IMR-90 (cell line): ENCODE measurements at regions not wholly inside any gene's neighbourhood (a gene's known extent, or its start where the extent isn't known, plus 50 kb on each side); places are given as distances from the start of the nearest gene placed in this dataset.

Experiments used
- ATAC-seq: fragments of 200-7000 bp; cut with Tn5 transposase; 2 replicates; pipeline ENCODE4 v1.9.1; 2020; ENCODE audit warnings: low read depth, mild to moderate bottlenecking, moderate library complexity
- BruUV-seq: library from RNA; stranded (reverse); fragments of 400-500 nt; replicated peaks from 2 replicates; lab custom pipeline; 2021; lab: Mats Ljungman, UMichigan
- CTCF ChIA-PET: fragments of 300-600 bp; formaldehyde crosslinking; extraction: SDS; loops from one replicate; lab custom pipeline; 2021; ENCODE audit warnings: antibody characterized with exemption; lab: Yijun Ruan, JAX
- POLR2A ChIA-PET: fragments of 300-600 bp; sonication (Branson Sonifier 250); formaldehyde crosslinking; loops from one replicate; lab custom pipeline; 2022; ENCODE audit warnings: antibody characterized with exemption; ENCODE audit not compliant: unreplicated experiment; lab: Charles Lee
- DNase-seq: peaks from one replicate; pipeline ENCODE4 v3.0.0; 2013
- H2AFZ ChIP-seq: replicated peaks from 2 replicates; pipeline ENCODE3; 2013; ENCODE audit warnings: low read length, mild to moderate bottlenecking; ENCODE audit not compliant: poor library complexity
- H2AK5ac ChIP-seq: 2 replicates; pipeline ENCODE4 v1.6.1; 2013; ENCODE audit warnings: low read depth, low read length, inconsistent platforms
- H2AK9ac ChIP-seq: replicated peaks from 2 replicates; pipeline ENCODE3; 2013; ENCODE audit warnings: mild to moderate bottlenecking, low read depth, low read length, moderate library complexity; ENCODE audit not compliant: poor library complexity
- H2BK120ac ChIP-seq: 2 replicates; pipeline ENCODE4 v1.6.1; 2013; ENCODE audit warnings: low read depth, low read length, inconsistent platforms
- H2BK15ac ChIP-seq: 3 replicates; pipeline ENCODE4 v1.6.1; 2013; ENCODE audit warnings: low read depth, low read length, inconsistent platforms
- H2BK20ac ChIP-seq: 2 replicates; pipeline ENCODE4 v1.6.1; 2013; ENCODE audit warnings: low read depth, mild to moderate bottlenecking, inconsistent platforms, low read length, moderate library complexity
- H2BK5ac ChIP-seq: 2 replicates; pipeline ENCODE4 v1.6.1; 2013; ENCODE audit warnings: mild to moderate bottlenecking, low read depth, low read length, inconsistent platforms; ENCODE audit not compliant: poor library complexity, severe bottlenecking
- H3K14ac ChIP-seq: replicated peaks from 2 replicates; pipeline ENCODE4 v1.6.1; 2013; ENCODE audit warnings: low read depth, low read length, inconsistent platforms
- H3K18ac ChIP-seq: 2 replicates; pipeline ENCODE4 v1.6.1; 2013; ENCODE audit warnings: low read depth, low read length, control low read depth
- H3K23ac ChIP-seq: 2 replicates; pipeline ENCODE4 v1.6.1; 2013; ENCODE audit warnings: low read depth, low read length, inconsistent platforms
- H3K27ac ChIP-seq: 2 replicates; pipeline ENCODE4 v1.5.1; 2013; ENCODE audit warnings: mild to moderate bottlenecking, control low read depth, low read length; ENCODE audit not compliant: insufficient read depth
- H3K27me3 ChIP-seq: 2 replicates; pipeline ENCODE4 v1.6.1; 2013; ENCODE audit warnings: low read length; ENCODE audit not compliant: control insufficient read depth, insufficient read depth
- H3K36me3 ChIP-seq: 2 replicates; pipeline ENCODE4 v1.6.1; 2013; ENCODE audit warnings: low read length, mixed read lengths; ENCODE audit not compliant: control insufficient read depth, insufficient read depth
- H3K4ac ChIP-seq: 2 replicates; pipeline ENCODE4 v1.6.1; 2013; ENCODE audit warnings: low read depth, low read length, inconsistent platforms
- H3K4me1 ChIP-seq: 2 replicates; pipeline ENCODE4 v1.6.1; 2013; ENCODE audit warnings: low read length, mixed read lengths; ENCODE audit not compliant: control insufficient read depth, insufficient read depth
- H3K4me2 ChIP-seq: 2 replicates; pipeline ENCODE4 v1.6.1; 2013; ENCODE audit warnings: low read depth, mild to moderate bottlenecking, control low read depth, low read length, moderate library complexity
- H3K4me3 ChIP-seq: 2 replicates; pipeline ENCODE4 v1.5.1; 2013; ENCODE audit warnings: low read depth, mild to moderate bottlenecking, control low read depth, low read length, moderate library complexity; ENCODE audit not compliant: insufficient read depth
- H3K56ac ChIP-seq: 2 replicates; pipeline ENCODE4 v1.6.1; 2013; ENCODE audit warnings: low read length, inconsistent platforms; ENCODE audit not compliant: insufficient read depth; ENCODE audit errors: extremely low read depth
- H3K79me1 ChIP-seq, 2 experiments: 2 replicates each; pipeline ENCODE4 v1.6.1; 2013; ENCODE audit warnings: low read length in 2 of 2, inconsistent platforms in 1 of 2, low read depth in 1 of 2
- H3K9ac ChIP-seq: 2 replicates; pipeline ENCODE4 v1.6.1; 2013; ENCODE audit warnings: low read depth, low read length, control low read depth
- H3K9me1 ChIP-seq: 2 replicates; pipeline ENCODE4 v1.6.1; 2013; ENCODE audit warnings: low read length, inconsistent platforms; ENCODE audit not compliant: insufficient read depth
- H3K9me3 ChIP-seq: 2 replicates; pipeline ENCODE4 v1.6.1; 2013; ENCODE audit warnings: low read length; ENCODE audit not compliant: control insufficient read depth, insufficient read depth
- H4K20me1 ChIP-seq: 2 replicates; pipeline ENCODE4 v1.6.1; 2013; ENCODE audit warnings: low read length, inconsistent platforms; ENCODE audit not compliant: insufficient read depth
- H4K5ac ChIP-seq: 2 replicates; pipeline ENCODE4 v1.6.1; 2013; ENCODE audit warnings: mild to moderate bottlenecking, low read depth, low read length, control low read depth
- H4K8ac ChIP-seq, 2 experiments: 2 replicates each; pipeline ENCODE4 v1.6.1; 2013; ENCODE audit warnings: low read depth in 2 of 2, low read length in 2 of 2, control low read depth in 1 of 2, inconsistent platforms in 1 of 2
- H4K91ac ChIP-seq: 2 replicates; pipeline ENCODE4 v1.6.1; 2013; ENCODE audit warnings: low read depth, low read length, inconsistent platforms; ENCODE audit not compliant: insufficient read depth
- BHLHE40 ChIP-seq: fragments of 150-350 bp; IDR thresholded peaks from 2 replicates; pipeline ENCODE4 v1.6.1; 2016; ENCODE audit warnings: mild to moderate bottlenecking, low read depth, low read length
- CEBPB ChIP-seq: IDR thresholded peaks from 2 replicates; pipeline ENCODE4 v1.6.1; 2012; ENCODE audit warnings: low read depth, low read length, improper control_type of control experiment
- CHD1 ChIP-seq: IDR thresholded peaks from 2 replicates; pipeline ENCODE4 v1.6.1; 2012; ENCODE audit warnings: low read depth, low read length, improper control_type of control experiment
- CTCF ChIP-seq: conservative IDR thresholded peaks from 2 replicates; pipeline ENCODE4 v1.5.1; 2012; ENCODE audit warnings: mild to moderate bottlenecking, low read depth, low read length, improper control_type of control experiment
- ELK1 ChIP-seq: fragments of 150-350 bp; IDR thresholded peaks from 2 replicates; pipeline ENCODE4 v1.6.1; 2016; ENCODE audit warnings: low read depth, mild to moderate bottlenecking, low read length, moderate library complexity, borderline replicate concordance
- FOS ChIP-seq: fragments of 150-350 bp; IDR thresholded peaks from 2 replicates; pipeline ENCODE4 v1.6.1; 2016; ENCODE audit warnings: low read depth, low read length
- MAZ ChIP-seq: IDR thresholded peaks from 2 replicates; pipeline ENCODE4 v1.6.1; 2012; ENCODE audit warnings: low read depth, mild to moderate bottlenecking, low read length, improper control_type of control experiment, moderate library complexity, borderline replicate concordance
- MXI1 ChIP-seq: IDR thresholded peaks from 2 replicates; pipeline ENCODE4 v1.6.1; 2012; ENCODE audit warnings: low read depth, mild to moderate bottlenecking, low read length, moderate library complexity, borderline replicate concordance
- NFE2L2 ChIP-seq: fragments of 150-350 bp; IDR thresholded peaks from 2 replicates; pipeline ENCODE4 v1.6.1; 2016; ENCODE audit warnings: low read depth, mild to moderate bottlenecking, low read length
- POLR2A ChIP-seq: IDR thresholded peaks from 2 replicates; pipeline ENCODE4 v1.6.1; 2012; ENCODE audit warnings: mild to moderate bottlenecking, low read depth, low read length
- RAD21 ChIP-seq: IDR thresholded peaks from 2 replicates; pipeline ENCODE4 v1.6.1; 2012; ENCODE audit warnings: low read length, improper control_type of control experiment
- RFX5 ChIP-seq: IDR thresholded peaks from 2 replicates; pipeline ENCODE4 v1.8.0; 2012; ENCODE audit warnings: low read depth, mild to moderate bottlenecking, low read length, moderate library complexity
- SMC3 ChIP-seq: fragments of 150-350 bp; IDR thresholded peaks from 2 replicates; pipeline ENCODE4 v1.6.1; 2016; ENCODE audit warnings: low read depth, mild to moderate bottlenecking, antibody characterized with exemption, low read length, moderate library complexity
- USF2 ChIP-seq: fragments of 150-350 bp; IDR thresholded peaks from 2 replicates; pipeline ENCODE4 v1.6.1; 2017; ENCODE audit warnings: mild to moderate bottlenecking, antibody characterized with exemption, low read length, low read depth
- WGBS, 2 experiments: methylation state at CpG; one replicate each; pipeline versions ENCODE4 v1.1.5 to v1.1.7; 2013; ENCODE audit warnings: missing lambda C conversion rate in 2 of 2; ENCODE audit not compliant: insufficient read length in 1 of 2; ENCODE audit errors: extremely low coverage in 2 of 2; 5-methylcytosine and 5-hydroxymethylcytosine counted together
- dilution Hi-C: fragments of 300-500 bp; cut with HindIII; formaldehyde crosslinking; loops from one replicate; pipeline ENCODE4 v1.14.3; 2018; ENCODE audit warnings: low sequenced_read_pairs; ENCODE audit not compliant: unreplicated experiment
- in situ Hi-C: fragments of 300-500 bp; cut with MboI; formaldehyde crosslinking; loops from 3 replicates; pipeline ENCODE4 v1.14.3; 2019; ENCODE audit warnings: low sequenced_read_pairs, inconsistent platforms, mixed read lengths
- intact Hi-C: fragments of 100-400 bp; cut with micrococcal nuclease; formaldehyde crosslinking; loops from 2 replicates; pipeline ENCODE4 v1.10.0; 2022

GRCh38 chr10:21019436-21019835 lies 122.3 kb upstream of the NEBL start:
- Histone ChIP-seq H3K36me3 (no peaks in the 10 kb centered on the region), H3K4me3 (no peak overlapping the region), H3K79me1 (no peaks in the 10 kb centered on the region), H3K4me2 (no peak overlapping the region), H3K4me1 (no peaks in the 10 kb centered on the region), H2BK15ac (no peak overlapping the region), H2AFZ (no peak overlapping the region), H3K9me3 (peaks cover 7% of the 10 kb centered on the region), H2BK5ac (no peak overlapping the region), H3K4ac (no peak overlapping the region), H3K23ac (no peak overlapping the region), H2BK120ac (no peak overlapping the region), H3K27me3 (no peaks in the 10 kb centered on the region), H2AK9ac (no peak overlapping the region), H4K5ac (no peak overlapping the region), H4K8ac (no peak overlapping the region), H4K91ac (no peak overlapping the region), H4K20me1 (no peaks in the 10 kb centered on the region), H3K56ac (no peak overlapping the region), H3K9ac (no peak overlapping the region), H3K18ac (no peak overlapping the region), H2BK20ac (no peak overlapping the region), H3K27ac (no peak overlapping the region), H3K9me1 (no peaks in the 10 kb centered on the region), H2AK5ac (no peak overlapping the region), H3K14ac (no peak overlapping the region)
- dilution Hi-C loops (no loop called here), in situ Hi-C loops (no loop called here), intact Hi-C loops (no loop called here)
- ChIA-PET POLR2A (interaction anchor here (0.6 kb wide), 1 partner anchor 108 kb away, joined by 4 read pairs; no protein-coding TSS in a partner anchor), CTCF (no interaction called here)
- ATAC-seq (no peak), DNase-seq (no peak)
- WGBS, 2 experiments, result 80% methylated on average over 1 of the region's 6 CpGs; no CpG with 5 or more reads in 1 of the 2 experiments
- no peak for TF ChIP-seq MXI1
- no peak for TF ChIP-seq ELK1
- TF ChIP-seq NFE2L2, result no peak
- no peak for TF ChIP-seq FOS
- TF ChIP-seq POLR2A, result no peak
- no peak for TF ChIP-seq BHLHE40
- no peak for TF ChIP-seq SMC3
- TF ChIP-seq CTCF, result no peak
- TF ChIP-seq USF2, result no peak
- TF ChIP-seq RFX5, result no peak
- TF ChIP-seq CEBPB, result no peak
- no peak for TF ChIP-seq RAD21
- no peak for TF ChIP-seq CHD1
- TF ChIP-seq MAZ, result no peak
- no TSS peak for BruUV-seq
